ENCODE measurements at regions not wholly inside any gene's neighbourhood (a gene's known extent, or its start where the extent isn't known, plus 50 kb on each side); places are given as distances from the start of the nearest gene placed in this dataset.

- TF ChIP-seq CTCF (conservative IDR thresholded peaks at IDR 0.05; ENCODE audit: low read depth in 2 of 2) (no peak), EZH2 (IDR thresholded peaks at IDR 0.05; ENCODE audit: low read depth, unreplicated experiment) (no peak), REST (IDR thresholded peaks at IDR 0.05; ENCODE audit: unreplicated experiment) (no peak), CREB1 (CRISPR knock-in tag; IDR thresholded peaks at IDR 0.05; ENCODE audit: low read depth) (no peak), STAT1 (IDR thresholded peaks at IDR 0.05; ENCODE audit: unreplicated experiment) (no peak), EZH2phosphoT487 (IDR thresholded peaks at IDR 0.05; ENCODE audit: unreplicated experiment) (no peak), POLR2AphosphoS5 (IDR thresholded peaks at IDR 0.05; ENCODE audit: low read depth) (no peak), ZNF462 (CRISPR knock-in tag; IDR thresholded peaks at IDR 0.05) (no peak), JUNB (IDR thresholded peaks at IDR 0.05; ENCODE audit: unreplicated experiment) (no peak), ETS1 (IDR thresholded peaks at IDR 0.05) (no peak), NANOG (IDR thresholded peaks at IDR 0.05; ENCODE audit: borderline replicate concordance) (no peak)
Measured at GRCh38 chr11:119794756-119795155, 65.8 kb upstream of the NECTIN1 start.
